GM21737 (cell line): ENCODE measurements at regions not wholly inside any gene's neighbourhood (a gene's known extent, or its start where the extent isn't known, plus 50 kb on each side); places are given as distances from the start of the nearest gene placed in this dataset.

Experiments
- ATAC-seq: cut with Tn5 transposase; IDR thresholded peaks from one replicate; pipeline ENCODE4 v1.9.1; 2021; ENCODE audit warnings: mild to moderate bottlenecking, moderate library complexity; ENCODE audit not compliant: unreplicated experiment

DNA sequence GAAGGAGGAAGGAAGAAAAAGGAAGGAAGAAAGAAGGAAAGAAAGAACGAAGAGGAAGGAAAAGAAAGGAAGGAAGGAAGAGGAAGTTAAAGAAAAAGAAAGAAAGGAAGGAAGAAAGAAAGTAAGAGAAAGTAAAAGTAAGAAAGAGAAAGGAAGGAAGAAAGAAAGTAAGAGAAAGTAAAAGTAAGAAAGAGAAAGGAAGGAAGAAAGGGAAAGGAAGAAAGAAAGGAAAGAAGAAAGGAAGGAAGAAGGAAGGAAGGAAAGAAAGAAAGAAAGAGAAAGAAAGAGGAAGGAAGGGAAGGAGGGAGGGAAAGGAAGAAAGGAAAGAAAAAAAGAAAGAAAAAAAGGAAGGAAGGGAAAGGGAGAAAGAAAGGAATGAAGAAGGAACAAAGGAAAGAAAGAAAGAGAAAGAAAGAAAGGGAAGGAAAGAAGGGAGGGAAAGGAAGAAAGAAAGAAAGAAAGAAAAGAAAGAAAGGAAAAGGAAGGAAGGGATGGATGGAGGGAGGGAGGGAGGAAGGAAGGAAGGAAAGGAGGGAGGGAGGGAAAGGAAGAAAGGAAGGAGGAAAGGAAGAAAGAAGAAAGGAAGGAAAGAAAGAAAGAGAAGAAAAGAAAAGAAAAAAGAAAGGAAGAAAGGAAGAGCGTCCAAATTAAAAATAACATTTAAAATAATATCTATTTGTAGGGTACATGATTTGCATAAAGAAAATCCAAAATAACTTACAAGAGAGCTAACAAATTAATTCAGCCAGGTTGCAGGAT lies 827.9 kb downstream of the TSN start:
- ATAC-seq = no peak

DNA sequence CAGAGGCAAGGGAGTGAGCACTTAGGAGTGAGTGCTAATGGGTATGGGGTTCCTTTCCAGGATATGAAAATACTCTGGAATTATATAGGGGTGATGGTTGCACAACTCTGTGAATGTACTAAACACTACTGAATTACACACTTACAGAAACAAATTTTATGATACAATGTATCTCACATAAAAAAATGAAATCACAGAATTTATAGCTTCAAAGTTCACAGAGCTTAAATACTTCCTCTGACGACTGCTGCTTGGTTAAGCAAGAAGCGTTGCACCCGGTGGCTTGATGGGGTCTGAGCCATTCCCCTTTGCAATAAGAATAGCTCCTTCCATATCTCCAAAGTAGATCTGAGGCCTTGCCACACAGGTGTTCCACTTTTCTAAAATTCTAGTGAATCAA lies 835.1 kb downstream of the TSN start:
- no peak for ATAC-seq

DNA sequence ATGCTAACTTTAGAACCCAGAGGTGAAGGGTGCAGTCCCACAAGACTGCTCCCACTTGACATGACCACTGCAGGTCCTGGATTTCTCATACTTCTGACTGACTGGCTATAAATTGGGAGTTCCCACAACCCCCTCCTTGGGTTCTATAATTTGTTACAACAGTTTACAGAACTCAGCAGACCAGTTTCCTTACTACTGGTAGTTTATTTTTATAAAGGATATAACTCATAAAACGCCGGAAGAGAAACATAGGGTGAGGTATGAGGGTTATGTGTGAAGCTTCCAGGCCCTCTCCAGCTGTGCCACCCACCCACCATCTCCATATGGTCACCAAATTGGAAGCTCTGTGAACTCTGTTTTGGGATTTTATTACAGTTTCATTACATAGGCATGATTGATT lies 839.6 kb downstream of the TSN start:
- no peak for ATAC-seq

DNA sequence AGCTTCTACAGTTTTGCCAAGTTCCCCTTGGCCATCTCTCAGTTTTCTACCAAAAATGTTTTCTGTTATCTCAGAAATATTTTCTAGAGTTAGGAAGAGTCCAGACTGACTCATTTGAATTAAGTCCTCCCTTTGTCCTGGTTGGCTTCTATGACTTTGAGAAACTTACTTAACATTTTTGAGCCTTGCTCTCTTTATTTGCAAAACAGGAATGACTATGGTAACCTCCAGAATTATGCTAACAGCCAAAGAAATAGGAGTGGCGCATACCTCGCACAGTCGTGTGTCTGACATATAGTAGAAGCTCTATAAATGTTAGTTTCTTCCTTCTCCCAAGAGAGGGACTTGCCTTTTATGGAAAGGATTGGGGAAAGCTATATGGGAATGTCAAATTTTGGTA lies 841.1 kb downstream of the TSN start:
- no peak for ATAC-seq

DNA sequence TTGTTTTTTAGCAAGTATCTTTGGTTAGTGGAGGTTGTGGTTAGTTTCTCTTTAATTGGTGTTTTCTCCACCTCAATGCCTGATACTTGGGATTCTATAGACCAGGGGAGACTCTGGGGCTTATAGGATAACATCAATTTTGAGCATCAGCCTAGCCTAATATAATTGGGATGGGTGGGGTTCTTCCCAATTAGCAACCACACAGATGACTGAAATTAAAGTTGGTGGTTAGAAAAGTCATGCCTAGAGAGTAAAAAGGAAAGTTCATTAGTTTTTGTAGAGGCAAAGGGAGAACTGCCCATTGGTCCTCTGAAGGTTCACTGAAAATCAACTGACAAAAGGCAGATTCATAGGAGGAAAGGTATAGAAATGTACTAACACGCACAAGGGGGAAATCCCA lies 843.3 kb downstream of the TSN start:
- no peak for ATAC-seq

DNA sequence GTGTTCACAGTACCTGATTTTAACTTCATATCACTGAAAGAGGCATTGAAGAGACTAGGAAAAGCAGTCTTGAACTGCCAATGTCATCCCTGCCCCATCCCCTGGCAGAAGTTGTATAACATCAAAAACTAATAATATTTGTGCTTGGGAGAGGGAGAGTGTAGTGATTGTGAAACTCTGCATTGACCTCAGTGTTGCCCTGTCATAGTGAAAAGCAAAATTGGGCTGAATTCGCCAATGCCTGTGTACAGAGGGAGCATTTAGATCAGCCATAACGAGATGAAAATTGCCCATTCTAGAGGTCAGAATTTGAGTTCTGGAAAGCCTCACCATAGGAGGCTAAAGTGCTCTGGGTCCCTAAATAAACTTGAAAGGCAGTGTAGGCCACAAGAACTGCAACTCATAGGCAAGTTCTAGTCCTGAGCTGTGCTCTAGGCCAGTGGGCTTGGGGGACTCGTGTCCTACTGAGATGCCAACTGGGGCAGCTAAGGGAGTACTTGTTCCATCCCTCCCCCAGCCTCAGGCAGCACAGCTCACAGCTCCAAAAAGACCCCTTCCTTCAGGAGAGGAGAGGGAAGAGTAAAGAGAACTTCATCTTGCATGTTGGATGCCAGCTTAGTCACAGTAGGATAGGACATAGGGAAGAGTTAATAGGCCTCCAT lies 855.6 kb downstream of the TSN start:
- ATAC-seq = no peak

DNA sequence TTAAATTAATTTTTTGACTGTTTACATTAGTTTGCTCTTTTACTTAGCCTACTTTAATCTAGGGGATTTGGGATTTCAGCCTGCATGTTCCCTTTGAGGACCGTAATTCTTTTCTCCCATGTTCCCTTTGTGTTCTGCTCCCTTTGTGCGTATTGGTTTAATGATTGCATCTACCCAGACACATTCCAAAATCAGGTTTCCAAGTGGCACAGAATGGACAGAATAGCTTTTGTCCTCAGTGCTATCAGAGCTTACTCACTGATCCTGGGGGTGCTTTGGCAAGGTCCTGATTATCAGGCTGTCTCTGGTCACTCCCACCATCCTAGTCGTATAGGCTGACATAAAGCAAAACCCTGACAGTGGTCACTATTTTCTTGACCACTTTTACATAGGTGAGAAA lies 867.5 kb downstream of the TSN start:
- no peak for ATAC-seq

DNA sequence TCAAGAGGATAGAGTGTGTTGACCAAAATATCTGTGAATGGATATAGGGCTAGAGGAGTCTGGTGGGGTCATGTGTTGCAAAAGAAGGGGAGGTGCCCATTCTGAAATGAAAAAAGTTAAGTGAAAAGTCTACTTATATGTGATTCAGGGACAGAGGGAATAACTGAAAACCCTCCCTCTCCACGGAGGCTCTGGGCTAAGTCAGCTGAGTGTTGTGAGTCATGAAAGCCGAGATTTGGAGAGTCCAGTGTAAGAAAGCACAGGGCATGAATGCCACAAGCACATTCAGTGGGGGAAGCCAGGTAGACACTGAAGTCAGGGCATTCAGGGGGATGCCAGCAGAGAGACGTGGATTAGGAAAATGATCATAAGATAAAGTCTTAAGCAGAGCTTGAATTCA lies 871.9 kb downstream of the TSN start:
- ATAC-seq = no peak

DNA sequence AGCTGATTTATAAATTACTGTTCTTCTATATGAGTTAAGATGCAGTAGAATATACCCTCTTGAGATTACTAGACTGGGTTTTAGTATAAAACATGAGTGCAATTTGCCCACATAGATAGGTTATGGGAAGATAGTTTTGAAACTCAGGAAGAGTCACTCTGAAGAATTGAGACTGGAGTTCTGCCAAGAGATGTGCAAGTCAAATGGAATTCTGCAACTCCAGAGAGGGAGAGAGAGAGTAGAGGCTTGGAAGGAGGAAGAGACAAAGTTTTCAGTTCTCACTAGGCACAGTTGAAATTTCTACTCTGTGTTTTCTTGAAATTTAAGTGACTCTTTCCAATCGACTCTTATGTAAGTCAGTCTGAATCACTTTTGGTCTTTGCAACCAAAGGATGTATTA lies 878.8 kb downstream of the TSN start:
- ATAC-seq = no peak

DNA sequence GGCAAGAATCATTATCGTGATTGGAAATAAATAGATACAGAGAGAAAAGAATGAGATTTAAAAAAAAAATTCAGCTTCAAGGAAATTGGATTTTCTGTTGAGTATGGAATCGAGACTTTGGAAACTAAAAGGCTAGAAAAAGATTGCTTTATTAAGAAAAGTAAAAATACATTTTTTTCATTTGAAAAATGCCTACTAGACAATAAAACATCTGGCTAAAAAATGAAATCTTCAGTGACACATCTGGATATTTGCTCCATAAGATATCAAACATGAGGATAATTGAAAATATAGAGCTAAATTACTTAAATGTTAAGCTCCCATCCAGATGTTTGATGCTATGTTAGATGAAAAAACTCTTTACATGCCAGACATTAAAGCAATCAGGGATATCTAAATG lies 879.5 kb downstream of the TSN start:
- no peak for ATAC-seq

DNA sequence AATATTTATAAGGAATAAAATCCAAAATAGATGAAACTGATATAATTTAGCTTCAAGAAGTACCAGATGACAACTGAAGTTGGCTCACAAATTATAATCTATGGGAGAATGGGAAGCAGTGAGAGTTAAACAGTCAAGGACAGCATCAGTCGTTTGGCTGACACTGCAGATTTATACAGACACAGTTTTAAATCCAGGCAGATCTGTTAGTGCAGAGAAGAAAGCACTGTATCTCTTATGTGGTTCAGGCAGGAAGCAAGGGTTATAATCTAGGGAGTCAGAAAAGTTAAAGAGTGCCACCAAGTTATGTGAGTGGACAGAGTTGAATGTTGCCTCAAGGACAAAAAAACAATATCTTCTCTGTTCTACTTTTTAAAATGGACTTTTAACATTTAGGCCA lies 880.2 kb downstream of the TSN start:
- no peak for ATAC-seq

DNA sequence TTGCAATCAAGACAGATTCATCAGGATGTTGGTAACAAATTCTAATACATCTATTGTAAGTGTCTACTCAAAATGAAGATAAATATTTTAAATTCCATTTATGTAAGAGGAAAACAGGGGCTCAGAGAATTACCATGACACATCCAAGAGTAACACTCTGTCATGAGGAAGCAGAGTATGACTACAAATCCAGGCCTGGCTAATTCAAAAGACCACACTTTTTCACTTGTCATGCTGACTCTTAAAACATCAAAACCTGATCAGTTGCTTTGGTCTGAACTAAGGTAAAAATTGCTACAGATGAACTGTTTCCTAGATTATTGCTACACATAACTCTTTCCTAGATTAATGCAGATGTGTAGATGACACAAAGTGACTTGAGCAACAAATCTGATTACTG lies 880.6 kb downstream of the TSN start:
- no peak for ATAC-seq

DNA sequence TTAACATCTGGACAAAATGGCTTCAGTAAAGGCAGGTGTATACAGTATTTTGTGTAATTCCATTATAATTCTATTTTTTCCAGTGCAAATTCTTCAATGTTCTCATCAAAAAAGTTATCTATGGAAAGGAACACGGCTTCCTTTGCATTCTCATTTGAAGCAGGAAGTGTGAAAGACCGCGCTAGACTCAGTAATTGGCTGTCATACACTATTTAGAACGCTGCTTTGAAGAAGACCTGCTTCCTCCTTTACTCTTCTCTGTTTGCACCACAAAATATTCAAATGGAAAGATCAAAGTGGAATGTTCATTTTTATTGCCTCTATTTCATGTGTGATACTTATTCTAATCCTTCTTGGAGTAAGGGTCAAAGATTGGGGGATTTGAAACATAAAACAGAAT lies 883.7 kb downstream of the TSN start:
- ATAC-seq = no peak

DNA sequence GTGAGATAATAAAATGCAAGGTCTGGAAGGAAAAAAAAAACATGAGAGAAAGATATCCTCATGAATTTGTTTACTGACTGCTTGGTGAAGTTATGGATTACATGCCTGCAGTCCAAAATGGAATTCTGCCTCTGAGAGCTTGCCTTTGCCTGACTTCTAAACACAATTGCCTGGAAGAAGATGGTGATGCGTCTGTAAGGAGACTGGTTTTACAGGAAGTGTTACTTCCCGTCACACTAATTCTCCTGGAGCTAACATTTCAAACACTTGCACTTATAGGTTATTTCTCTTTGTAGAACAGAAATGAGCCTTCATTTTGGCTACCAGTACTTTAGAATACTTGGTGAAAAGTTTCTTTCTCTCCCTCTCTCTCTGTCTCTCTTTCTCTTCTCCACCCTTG lies 884.3 kb downstream of the TSN start:
- no peak for ATAC-seq

DNA sequence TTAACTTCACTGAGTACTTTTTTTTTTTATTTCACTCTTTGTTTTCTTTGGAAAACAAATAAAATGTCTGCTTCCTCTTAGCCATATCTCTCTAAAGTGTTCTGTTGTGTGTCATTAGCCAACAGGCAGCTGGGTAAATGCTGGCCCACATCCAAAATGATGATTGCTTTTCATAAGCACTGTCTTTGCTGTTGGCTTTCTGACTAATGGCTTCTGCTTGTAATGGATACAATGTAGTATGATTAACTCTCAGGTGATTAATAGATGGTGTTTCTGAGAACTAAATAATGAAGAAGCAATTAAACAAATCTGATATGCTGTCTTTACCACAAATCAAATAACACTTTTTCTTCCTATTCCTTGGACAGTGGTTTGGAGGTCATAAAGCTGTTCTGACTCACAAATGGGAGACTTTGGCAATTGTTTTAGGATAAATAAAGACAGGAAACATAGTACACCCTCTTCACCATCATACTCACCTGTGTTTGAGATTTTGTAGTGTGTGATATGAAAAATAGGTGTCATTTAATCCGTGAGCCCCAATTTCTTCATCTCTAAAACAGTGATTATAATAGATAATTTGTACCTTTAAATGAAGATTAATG lies 888.4 kb downstream of the TSN start:
- no peak for ATAC-seq

DNA sequence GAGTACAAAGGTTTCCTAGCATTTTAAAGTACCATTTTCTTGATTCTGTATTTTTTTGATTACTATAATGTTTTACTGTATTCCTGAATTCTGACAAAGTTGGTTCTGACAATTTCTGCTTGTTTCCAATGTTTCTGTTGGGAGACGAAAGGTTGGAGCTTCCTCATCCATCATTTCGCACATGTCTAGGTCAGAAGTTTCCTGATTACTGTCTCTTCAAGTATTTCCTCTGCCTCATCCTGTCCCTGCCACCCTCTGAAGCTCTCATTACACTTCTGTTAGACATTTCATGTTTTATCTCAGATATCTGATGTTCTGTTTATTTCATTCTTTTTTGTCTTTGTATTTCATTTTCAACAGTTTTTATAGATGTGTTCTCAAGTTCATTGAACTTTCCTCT lies 895.8 kb downstream of the TSN start:
- ATAC-seq = no peak

DNA sequence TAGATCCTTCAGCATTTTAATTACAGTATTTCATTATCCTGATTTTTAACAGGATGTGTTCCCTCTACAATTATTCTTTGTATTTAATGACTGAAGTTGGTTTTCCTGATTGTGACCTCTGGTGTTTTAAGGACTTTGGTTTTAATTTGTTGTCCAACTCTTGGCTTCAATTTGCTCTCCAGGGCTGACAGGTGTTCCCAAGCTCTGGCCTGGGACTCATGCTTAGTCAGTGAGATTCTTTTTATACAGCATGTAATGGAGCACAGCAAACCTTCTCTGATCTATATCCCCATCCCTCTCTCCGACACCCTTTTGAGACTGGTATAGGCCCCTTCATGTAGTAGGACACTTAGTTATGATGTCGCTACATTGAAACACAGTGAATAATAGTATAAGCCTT lies 896.3 kb downstream of the TSN start:
- ATAC-seq = no peak

DNA sequence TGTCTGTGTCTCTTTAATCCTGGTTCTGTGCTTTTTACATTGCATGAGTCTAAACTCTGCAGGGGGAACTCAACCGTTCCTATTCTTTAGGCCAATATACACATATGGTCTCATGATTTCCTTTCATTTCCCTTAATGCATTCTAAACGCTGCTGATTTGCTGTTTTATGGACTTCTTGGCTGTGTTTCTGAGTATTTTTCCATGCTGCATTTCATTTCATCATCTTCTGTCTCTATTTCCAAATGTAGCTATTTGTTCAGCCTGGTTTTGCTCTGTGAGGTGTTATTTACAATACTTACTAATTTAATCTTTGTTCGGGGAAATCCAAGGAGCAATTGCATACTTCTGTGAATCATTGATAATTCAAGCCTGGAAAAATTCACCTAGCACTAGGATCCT lies 897.2 kb downstream of the TSN start:
- no peak for ATAC-seq

DNA sequence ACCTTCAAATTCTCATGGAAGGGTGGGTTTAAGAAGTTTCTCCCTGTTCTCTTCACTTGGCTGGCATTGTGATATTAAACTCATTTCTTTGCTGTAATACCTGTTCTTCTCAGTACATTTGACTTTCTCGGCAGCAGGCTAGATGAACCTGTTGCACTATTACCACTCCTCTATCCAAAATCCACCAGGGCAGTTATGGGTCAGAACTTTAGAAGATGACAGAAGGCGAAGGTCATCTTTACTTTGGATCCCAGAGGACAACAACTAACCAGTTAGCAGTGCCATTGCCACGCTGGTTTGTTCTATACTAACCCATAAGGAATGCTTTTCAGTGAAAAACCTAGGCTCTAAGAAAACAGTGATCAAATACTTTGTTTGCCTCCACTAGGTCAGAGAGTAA lies 901.0 kb downstream of the TSN start:
- no peak for ATAC-seq

DNA sequence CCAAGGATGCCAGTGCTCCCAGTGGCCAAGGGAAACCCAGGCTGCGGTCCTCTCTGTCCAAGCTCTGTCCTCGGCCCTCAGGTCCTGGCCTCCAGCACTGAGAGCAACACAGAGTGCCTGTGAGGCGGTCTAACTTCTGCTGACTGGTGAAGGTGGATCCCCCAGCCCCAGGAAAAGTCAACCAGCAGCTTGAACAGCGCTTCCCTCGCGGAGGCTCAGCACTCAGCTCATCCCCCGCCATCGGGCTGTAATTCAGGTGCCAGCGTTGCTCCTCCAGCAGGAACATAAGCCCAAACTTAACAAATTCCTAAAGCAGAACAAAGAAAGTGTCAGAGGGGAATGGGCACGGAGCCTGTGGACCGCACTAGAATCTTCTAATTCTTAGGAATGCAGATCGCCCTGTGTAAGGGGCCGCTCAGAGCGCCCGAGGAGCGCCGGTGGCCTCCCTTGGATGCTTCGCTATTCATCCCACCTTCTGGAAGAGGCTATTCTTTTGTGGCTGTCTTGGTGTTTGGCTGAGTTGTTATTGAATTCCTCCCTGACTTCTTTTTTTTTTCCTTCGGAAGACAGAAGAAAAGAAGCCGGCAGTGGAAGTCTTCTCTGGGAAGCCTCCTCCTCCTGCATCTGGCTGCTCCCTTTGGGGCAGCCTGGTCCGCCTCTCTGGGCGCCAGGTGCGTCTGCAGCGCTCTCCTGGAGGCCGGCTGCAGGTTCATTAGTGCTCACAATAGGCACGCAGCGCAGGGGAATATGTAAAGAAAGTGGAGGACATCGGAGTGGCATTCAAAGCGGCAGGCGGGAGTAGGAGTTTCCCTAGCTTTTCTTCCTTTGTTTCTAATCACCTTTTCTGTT lies 905.6 kb downstream of the TSN start:
- no peak for ATAC-seq

DNA sequence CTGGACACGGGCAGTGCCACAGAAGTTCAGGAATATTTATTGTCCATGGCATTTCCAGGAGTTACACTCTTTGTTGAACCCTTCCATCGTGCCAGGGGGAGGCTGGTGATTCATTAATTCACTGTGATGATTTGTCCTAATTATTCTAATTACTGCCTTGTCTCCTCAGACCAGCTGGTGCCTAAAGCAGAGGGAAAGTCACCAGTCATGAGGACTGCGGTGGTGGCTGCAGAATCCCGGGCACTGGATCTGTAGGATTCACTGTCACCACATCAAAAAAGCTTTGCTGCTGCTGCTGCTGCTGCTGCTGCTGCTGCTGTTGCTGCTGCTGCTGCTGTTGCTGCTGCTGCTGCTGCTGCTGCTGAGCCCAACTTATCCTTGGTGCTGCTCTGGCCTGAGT lies 908.2 kb downstream of the TSN start:
- ATAC-seq = no peak

DNA sequence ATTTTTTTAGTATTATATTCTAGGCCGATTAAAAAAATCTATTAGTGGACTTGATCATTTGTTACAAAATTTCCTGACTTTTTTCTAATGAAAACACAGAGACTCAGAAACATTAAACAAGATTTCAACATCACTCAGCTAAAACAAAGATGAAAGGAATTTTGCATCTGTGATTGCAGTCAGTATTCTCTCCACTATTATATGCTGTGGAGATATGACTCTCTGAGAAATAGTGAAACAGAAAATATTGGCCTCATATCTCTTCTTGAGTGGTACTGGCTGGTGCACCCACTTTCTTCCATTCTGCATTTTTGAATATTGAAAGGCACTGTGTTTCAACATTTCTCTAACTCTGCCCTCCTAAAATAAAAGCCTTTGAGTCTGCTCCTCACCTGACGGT lies 914.2 kb downstream of the TSN start:
- ATAC-seq = no peak
